ENCODE measurements at regions not wholly inside any gene's neighbourhood (a gene's known extent, or its start where the extent isn't known, plus 50 kb on each side); places are given as distances from the start of the nearest gene placed in this dataset.

DNA sequence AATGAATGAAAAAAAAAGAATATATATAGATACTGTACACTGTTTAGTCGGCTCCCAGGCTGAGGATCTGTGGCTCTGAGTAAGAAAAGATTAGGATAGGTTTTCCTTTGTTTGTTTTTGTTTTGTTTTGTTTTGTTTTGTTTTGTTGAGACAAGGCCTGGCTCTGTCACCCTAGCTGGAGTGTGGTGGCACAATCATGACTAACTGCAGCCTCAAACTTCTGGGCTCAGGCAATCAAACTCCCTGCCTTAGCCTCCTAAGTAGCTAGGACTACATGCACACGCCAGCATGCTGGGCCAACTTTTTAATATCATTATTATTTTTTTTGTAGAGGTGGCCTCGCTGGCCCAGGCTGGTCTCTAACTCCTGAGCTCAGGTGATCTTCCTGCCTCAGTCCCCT is 87.9 kb upstream of the PTBP2 start:
- H3K27ac ChIP-seq, result no peak overlapping the region
- TF ChIP-seq CTCF (IDR thresholded peaks at IDR 0.05), result no peak
- intact Hi-C loops (cut with DNase I), result no loop called here
- no peaks in the 10 kb centered on the region for H3K27me3 ChIP-seq
- no peak overlapping the region for H3K4me3 ChIP-seq
- H3K36me3 ChIP-seq, result no peaks in the 10 kb centered on the region
- H3K9me3 ChIP-seq, result no peaks in the 10 kb centered on the region
- no peaks in the 10 kb centered on the region for H3K4me1 ChIP-seq
- no peak for DNase-seq (ENCODE audit: low spot score in 2 of 2)

- no peak for TF ChIP-seq CTCF (IDR thresholded peaks at IDR 0.05)
- no peaks in the 10 kb centered on the region for H3K27me3 ChIP-seq
- no peak overlapping the region for H3K27ac ChIP-seq
- no peaks in the 10 kb centered on the region for H3K4me1 ChIP-seq
- intact Hi-C loops (cut with DNase I), result no loop called here
- H3K36me3 ChIP-seq, result no peaks in the 10 kb centered on the region
- DNase-seq (ENCODE audit: low spot score in 2 of 2), result no peak
- no peak overlapping the region for H3K4me3 ChIP-seq
- no peaks in the 10 kb centered on the region for H3K9me3 ChIP-seq
These were observed 86.7 kb upstream of the PTBP2 start for GRCh38 chr1:96634883-96635282.

- no peak for TF ChIP-seq CTCF (IDR thresholded peaks at IDR 0.05)
- H3K9me3 ChIP-seq, result no peaks in the 10 kb centered on the region
- no peaks in the 10 kb centered on the region for H3K4me1 ChIP-seq
- intact Hi-C loops (cut with DNase I), result no loop called here
- no peaks in the 10 kb centered on the region for H3K36me3 ChIP-seq
- H3K27me3 ChIP-seq, result no peaks in the 10 kb centered on the region
- DNase-seq (ENCODE audit: low spot score in 2 of 2), result no peak
- no peak overlapping the region for H3K27ac ChIP-seq
- no peak overlapping the region for H3K4me3 ChIP-seq
These were observed 80.3 kb upstream of the PTBP2 start for GRCh38 chr1:96641282-96641681.

DNA sequence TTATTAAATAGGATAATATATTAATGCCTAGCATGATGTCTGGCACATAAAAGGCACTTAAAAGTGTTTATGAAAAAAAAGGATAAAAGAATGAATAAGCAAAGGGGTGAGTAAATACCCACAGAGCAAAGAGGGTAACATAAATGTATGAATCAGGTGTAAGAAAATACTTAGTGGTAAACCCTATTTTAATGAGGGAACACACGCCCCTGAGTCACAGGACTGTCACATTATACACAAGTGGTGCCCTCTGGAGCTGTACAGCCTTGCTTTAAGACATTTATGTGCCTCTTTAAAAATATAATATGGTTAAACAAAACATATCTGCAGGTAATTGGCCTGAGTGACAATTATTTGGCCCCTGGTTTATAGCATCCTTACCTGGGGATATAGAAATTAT is 78.1 kb upstream of the PTBP2 start:
- no peaks in the 10 kb centered on the region for H3K27me3 ChIP-seq
- no peak overlapping the region for H3K27ac ChIP-seq
- no peaks in the 10 kb centered on the region for H3K9me3 ChIP-seq
- no peak overlapping the region for H3K4me3 ChIP-seq
- H3K36me3 ChIP-seq, result no peaks in the 10 kb centered on the region
- DNase-seq (ENCODE audit: low spot score in 2 of 2), result no peak
- intact Hi-C loops (cut with DNase I), result no loop called here
- TF ChIP-seq CTCF (IDR thresholded peaks at IDR 0.05), result no peak
- no peaks in the 10 kb centered on the region for H3K4me1 ChIP-seq

GRCh38 chr1:96649301-96649700 is 72.3 kb upstream of the PTBP2 start:
- no peak for DNase-seq (ENCODE audit: low spot score in 2 of 2)
- Histone ChIP-seq H3K4me1 (no peaks in the 10 kb centered on the region), H3K4me3 (no peak overlapping the region), H3K9me3 (no peaks in the 10 kb centered on the region), H3K27ac (no peak overlapping the region), H3K36me3 (no peaks in the 10 kb centered on the region), H3K27me3 (no peaks in the 10 kb centered on the region)
- intact Hi-C loops (cut with DNase I), result no loop called here
- TF ChIP-seq CTCF (IDR thresholded peaks at IDR 0.05), result no peak

DNA sequence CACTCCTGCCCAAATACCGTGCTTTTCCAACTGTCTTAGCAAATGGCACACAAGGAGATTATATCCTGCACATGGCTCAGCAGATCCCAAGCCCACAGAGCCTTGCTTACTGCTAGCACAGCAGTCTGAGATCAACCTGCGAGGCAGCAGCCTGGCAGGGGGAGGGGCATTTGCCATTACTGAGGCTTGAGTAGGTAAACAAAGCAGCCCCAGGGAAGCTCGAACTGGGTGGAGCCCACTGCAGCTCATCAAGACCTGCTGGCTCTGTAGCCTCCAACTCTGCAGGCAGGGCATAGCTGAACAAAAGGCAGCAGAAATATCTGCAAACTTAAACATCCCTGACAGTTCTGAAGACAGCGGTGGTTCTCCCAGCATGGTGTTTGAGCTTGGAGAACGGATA is 70.1 kb upstream of the PTBP2 start:
- Histone ChIP-seq H3K4me3 (no peak overlapping the region), H3K9me3 (no peaks in the 10 kb centered on the region), H3K27me3 (no peaks in the 10 kb centered on the region), H3K27ac (no peak overlapping the region), H3K36me3 (no peaks in the 10 kb centered on the region), H3K4me1 (no peaks in the 10 kb centered on the region)
- intact Hi-C loops (cut with DNase I), result no loop called here
- no peak for TF ChIP-seq CTCF (IDR thresholded peaks at IDR 0.05)
- no peak for DNase-seq (ENCODE audit: low spot score in 2 of 2)
